A549 (cell line): ENCODE measurements at regions not wholly inside any gene's neighbourhood (a gene's known extent, or its start where the extent isn't known, plus 50 kb on each side); places are given as distances from the start of the nearest gene placed in this dataset.

Source experiments
- ATAC-seq, 2 experiments: fragments of 200-7000 bp in 1 of 2; fragments of >200 bp in 1 of 2; cut with Nextera tagmentation in 1 of 2; cut with Tn5 transposase in 1 of 2; 3 replicates each; pipeline versions ENCODE4 v1.8.0 to v1.9.1; 2018 to 2020; ENCODE audit warnings: mild to moderate bottlenecking in 1 of 2, moderate library complexity in 1 of 2
- CTCF ChIA-PET: fragments of 300-600 bp; sonication (Branson Sonifier 250); formaldehyde crosslinking; extraction: SDS; loops from one replicate; lab custom pipeline; 2021; ENCODE audit warnings: antibody characterized with exemption, inconsistent platforms; lab: Yijun Ruan, JAX
- POLR2A ChIA-PET: fragments of 350-600 bp; formaldehyde crosslinking; extraction: SDS; loops from one replicate; lab custom pipeline; 2021; ENCODE audit warnings: antibody characterized with exemption, inconsistent platforms; lab: Yijun Ruan, JAX
- DNase-seq, 2 experiments: peaks; one replicate each; pipeline versions ENCODE4 v3.0.0 to v3.0.0-alpha.2; 2011 to 2016; ENCODE audit warnings: low read depth in 1 of 2, low spot score in 1 of 2
- FAIRE-seq: peaks from 2 replicates; lab custom pipeline; 2011; peaks lifted over from hg19 to GRCh38; lab: Jason Lieb, UNC
- H3K27ac ChIP-seq, 2 experiments: fragments of >200 bp; sonication (Bioruptor Twin); formaldehyde crosslinking; 3 replicates each; pipeline ENCODE4 v1.5.1; 2016 to 2017
- H3K4me1 ChIP-seq: fragments of >200 bp; sonication (Bioruptor Twin); formaldehyde crosslinking; 3 replicates; pipeline ENCODE4 v1.6.1; 2016
- H3K4me2 ChIP-seq: fragments of >200 bp; sonication (Bioruptor Twin); formaldehyde crosslinking; 3 replicates; pipeline ENCODE4 v1.6.1; 2016
- H3K4me3 ChIP-seq: fragments of >200 bp; sonication (Bioruptor Twin); formaldehyde crosslinking; 3 replicates; pipeline ENCODE4 v1.5.1; 2016
- H3K9me3 ChIP-seq: fragments of >200 bp; sonication (Bioruptor Twin); formaldehyde crosslinking; 3 replicates; pipeline ENCODE4 v1.6.1; 2016
- CBX8 ChIP-seq: fragments of 200-600 bp; sonication (generic); IDR thresholded peaks from 2 replicates; pipeline ENCODE4 v1.6.1; 2016
- EHF ChIP-seq: fragments of 250-450 bp; sonication (Bioruptor Pico); IDR thresholded peaks from 2 replicates; pipeline ENCODE4 v1.5.0; 2020; ENCODE audit warnings: mild to moderate bottlenecking
- ELK1 ChIP-seq: fragments of 150-350 bp; IDR thresholded peaks from 2 replicates; pipeline ENCODE4 v1.6.1; 2014; ENCODE audit warnings: low read depth, mild to moderate bottlenecking, low read length
- EP300 ChIP-seq, 2 experiments: fragments of >200 bp; sonication (Bioruptor Twin); formaldehyde crosslinking; IDR thresholded peaks; 2 replicates in 1 of 2; 3 replicates in 1 of 2; pipeline ENCODE4 v1.6.1; 2016 to 2017
- ESRRA ChIP-seq: fragments of 150-350 bp; IDR thresholded peaks from 2 replicates; pipeline ENCODE4 v1.6.1; 2014; ENCODE audit warnings: mild to moderate bottlenecking, low read length, borderline replicate concordance
- FOSB ChIP-seq: fragments of 250-450 bp; sonication (Bioruptor Pico); IDR thresholded peaks from 2 replicates; pipeline ENCODE4 v1.5.0; 2020; ENCODE audit warnings: mild to moderate bottlenecking, moderate library complexity
- FOSL2 ChIP-seq, 2 experiments: fragments of 450-650 bp in 1 of 2; fragments of >200 bp in 1 of 2; sonication (Bioruptor Twin) in 1 of 2; formaldehyde crosslinking; IDR thresholded peaks; 2 replicates each; pipeline versions ENCODE4 v1.5.0 to v1.6.1; 2016 to 2020; ENCODE audit warnings: mild to moderate bottlenecking in 1 of 2, moderate library complexity in 1 of 2
- FOXS1 ChIP-seq: fragments of 250-450 bp; sonication (Bioruptor Pico); IDR thresholded peaks from 2 replicates; pipeline ENCODE4 v1.5.0; 2020; ENCODE audit warnings: mild to moderate bottlenecking, moderate library complexity
- HES2 ChIP-seq: fragments of >200 bp; sonication (Bioruptor Twin); formaldehyde crosslinking; IDR thresholded peaks from 2 replicates; pipeline ENCODE4 v1.6.1; 2016
- HEYL ChIP-seq: fragments of 250-450 bp; sonication (Bioruptor Pico); IDR thresholded peaks from 2 replicates; pipeline ENCODE4 v1.8.0; 2021; ENCODE audit warnings: mild to moderate bottlenecking, moderate library complexity
- HMGXB4 ChIP-seq: fragments of 250-450 bp; sonication (Bioruptor Pico); IDR thresholded peaks from 2 replicates; pipeline ENCODE4 v1.5.0; 2021; ENCODE audit warnings: mild to moderate bottlenecking, moderate library complexity, borderline replicate concordance
- HOXA7 ChIP-seq: fragments of 250-450 bp; sonication (Bioruptor Pico); IDR thresholded peaks from 2 replicates; pipeline ENCODE4 v1.5.0; 2020; ENCODE audit warnings: mild to moderate bottlenecking, moderate library complexity
- HOXB5 ChIP-seq: fragments of 250-450 bp; sonication (Bioruptor Pico); IDR thresholded peaks from 2 replicates; pipeline ENCODE4 v1.5.0; 2020; ENCODE audit warnings: mild to moderate bottlenecking, moderate library complexity
- JUN ChIP-seq, 2 experiments: fragments of >200 bp; sonication (Bioruptor Twin); formaldehyde crosslinking; IDR thresholded peaks; 2 replicates in 1 of 2; 3 replicates in 1 of 2; pipeline ENCODE4 v1.6.1; 2016 to 2017
- MAFK ChIP-seq: fragments of 450-650 bp; IDR thresholded peaks from 2 replicates; pipeline ENCODE4 v1.6.1; 2014; ENCODE audit not compliant: partially characterized antibody
- RCOR1 ChIP-seq: fragments of 150-350 bp; IDR thresholded peaks from 2 replicates; pipeline ENCODE4 v1.6.1; 2014; ENCODE audit warnings: antibody characterized with exemption, low read length, low read depth
- RFX5 ChIP-seq: fragments of 450-650 bp; IDR thresholded peaks from 2 replicates; pipeline ENCODE4 v1.7.1; 2014; ENCODE audit warnings: antibody characterized with exemption, mild to moderate bottlenecking, moderate library complexity
- SMC3 ChIP-seq: fragments of >200 bp; sonication (Bioruptor Twin); formaldehyde crosslinking; IDR thresholded peaks from 3 replicates; pipeline ENCODE4 v1.6.1; 2018; ENCODE audit warnings: inconsistent platforms
- SREBF2 ChIP-seq: fragments of 450-650 bp; IDR thresholded peaks from 2 replicates; pipeline ENCODE4 v1.6.1; 2014; ENCODE audit warnings: mild to moderate bottlenecking, moderate library complexity
- TP53 ChIP-seq: fragments of 250-450 bp; sonication (Bioruptor Pico); IDR thresholded peaks from 2 replicates; pipeline ENCODE4 v1.5.0; 2021; ENCODE audit warnings: mild to moderate bottlenecking, moderate library complexity
- USF2 ChIP-seq: fragments of 450-650 bp; IDR thresholded peaks from 2 replicates; pipeline ENCODE4 v1.6.1; 2014; ENCODE audit warnings: antibody characterized with exemption
- ZSCAN20 ChIP-seq: fragments of 250-450 bp; sonication (Bioruptor Pico); IDR thresholded peaks from 2 replicates; pipeline ENCODE4 v1.8.0; 2022; ENCODE audit warnings: mild to moderate bottlenecking, moderate library complexity
- whole genome bisulfite sequencing: methylation state at CpG from one replicate; pipeline ENCODE4 v1.1.6; 2017; ENCODE audit errors: missing lambda C conversion rate; 5-methylcytosine and 5-hydroxymethylcytosine counted together

- POLR2A ChIA-PET = no interaction called here
- DNase-seq (peak in 1 of 2 experiments; percentile 28), ATAC-seq (peak; percentile 71 to 88), FAIRE-seq (no peak)
- Histone ChIP-seq H3K9me3 (no peaks in the 10 kb centered on the region; the same call in 2 of the 3 replicates), H3K4me2 (peak overlapping the region; percentile 58), H3K4me3 (no peak overlapping the region), H3K4me1 (peaks cover 13% of the 10 kb centered on the region), H3K27ac (peak overlapping the region; percentile 32 to 53; a peak in 2 of 6 replicates)
- CTCF ChIA-PET = no interaction called here
- TF ChIP-seq EP300 (IDR thresholded peaks at IDR 0.05) (no peak), CBX8 (no peak), FOSL2 (IDR thresholded peaks at IDR 0.05) (no peak), FOSL2 (CRISPR knock-in tag; IDR thresholded peaks at IDR 0.05) (peak; percentile 55)
- 40% methylated on average over 5 of the region's 5 CpGs for whole genome bisulfite sequencing
These were observed 60.1 kb upstream of the MYCBP2 start for GRCh38 chr13:77386880-77387606.

GRCh38 chr13:77386046-77386445 lies 59.2 kb upstream of the MYCBP2 start:
- no peak overlapping the region for H3K4me2 ChIP-seq
- CTCF ChIA-PET = no interaction called here
- POLR2A ChIA-PET = no interaction called here
- FAIRE-seq = no peak
- no peak for TF ChIP-seq ELK1
- TF ChIP-seq RCOR1 = no peak
- TF ChIP-seq USF2 = no peak
- TF ChIP-seq SMC3 = no peak
- no peak for TF ChIP-seq HOXA7 (CRISPR knock-in tag)
- TF ChIP-seq FOSB = no peak
- no peak for TF ChIP-seq MAFK
- TF ChIP-seq EHF (CRISPR knock-in tag) = no peak
- TF ChIP-seq FOXS1 = no peak
- TF ChIP-seq ZSCAN20 (CRISPR knock-in tag) = no peak
- no peak for TF ChIP-seq HOXB5 (CRISPR knock-in tag)
- no peak for TF ChIP-seq HEYL
- no peak for TF ChIP-seq HMGXB4 (CRISPR knock-in tag)
- TF ChIP-seq SREBF2 = no peak
- TF ChIP-seq TP53 (CRISPR knock-in tag) = no peak
- no peak for TF ChIP-seq JUN (IDR thresholded peaks at IDR 0.05)
- no peak for TF ChIP-seq HES2
- no peak for TF ChIP-seq RFX5
- TF ChIP-seq ESRRA = no peak
- no peak overlapping the region for H3K4me3 ChIP-seq
- H3K9me3 ChIP-seq = no peaks in the 10 kb centered on the region; the same call in 2 of the 3 replicates
- WGBS = 19% methylated on average over 2 of the region's 2 CpGs
- ATAC-seq = no peak
- peaks cover 13% of the 10 kb centered on the region for H3K4me1 ChIP-seq
- H3K27ac ChIP-seq = no peak overlapping the region
- DNase-seq = no peak
